ENCODE measurements at regions not wholly inside any gene's neighbourhood (a gene's known extent, or its start where the extent isn't known, plus 50 kb on each side); places are given as distances from the start of the nearest gene placed in this dataset.

DNA sequence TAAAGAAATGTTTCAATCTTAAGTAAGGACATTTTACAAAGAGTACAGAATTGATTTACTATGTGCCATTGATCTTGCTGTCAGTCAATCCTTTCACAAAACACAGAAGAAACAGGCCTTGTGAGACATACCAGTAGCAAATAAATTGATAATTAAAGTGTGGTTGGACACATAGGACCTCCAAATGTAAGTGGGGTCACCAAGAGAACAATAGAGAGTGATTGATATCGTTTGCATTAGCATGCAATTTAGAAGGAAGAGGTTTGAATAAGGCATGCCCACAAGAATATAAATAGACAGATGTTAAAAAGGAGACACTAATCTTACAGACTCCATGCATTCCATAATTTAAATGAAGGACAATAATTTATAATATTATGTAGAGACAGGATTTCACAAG lies 1628.3 kb downstream of the PCDH9 start:
- WGBS (ENCODE audit: extremely low coverage, insufficient read length, low lambda C conversion rate): no CpG with 5 or more reads among the region's 1 CpG
- no peak overlapping the region for H4K8ac ChIP-seq (replicated peaks; ENCODE audit: insufficient read length, low read depth, low read length)
- H3K36me3 Mint-ChIP-seq (ENCODE audit: insufficient read depth in 1 of 3, low read depth in 3 of 3): no peaks in the 10 kb centered on the region
- no peaks in the 10 kb centered on the region for H3K4me1 ChIP-seq (ENCODE audit: insufficient read depth, low read length)
- no peaks in the 10 kb centered on the region for H4K20me1 ChIP-seq (ENCODE audit: control insufficient read depth, insufficient read depth, insufficient read length)
- no peak overlapping the region for H3K4ac ChIP-seq (ENCODE audit: low read depth, low read length)
- H3K23ac ChIP-seq (ENCODE audit: insufficient read length, low read depth, low read length): no peak overlapping the region
- no peak for DNase-seq
- no peaks in the 10 kb centered on the region for H3K9me3 ChIP-seq (ENCODE audit: control insufficient read depth, low read depth, low read length)
- H4K91ac ChIP-seq (ENCODE audit: insufficient read length, low read depth, low read length): no peak overlapping the region
- H3K27me3 ChIP-seq (ENCODE audit: insufficient read depth, low read length): no peaks in the 10 kb centered on the region
- no peak overlapping the region for H3T11ph ChIP-seq (ENCODE audit: low read length)
- H3K27ac Mint-ChIP-seq: no peak overlapping the region
- H3K18ac ChIP-seq (ENCODE audit: insufficient read length, low read depth, low read length): no peak overlapping the region
- H2BK15ac ChIP-seq (ENCODE audit: low read depth, low read length): no peak overlapping the region
- peaks cover 0 to 2% of the 10 kb centered on the region in 2 experiments; a peak in 2 of 5 replicates for H3K9me3 Mint-ChIP-seq
- H3K27ac ChIP-seq (ENCODE audit: insufficient read length, low read depth, low read length): no peak overlapping the region
- H3K79me1 ChIP-seq (ENCODE audit: insufficient read depth, low read depth, low read length, poor library complexity, severe bottlenecking): no peaks in the 10 kb centered on the region
- H3K4me1 Mint-ChIP-seq: no peaks in the 10 kb centered on the region
- H3K56ac ChIP-seq (ENCODE audit: insufficient read length, low read depth, low read length): no peak overlapping the region
- H2AK5ac ChIP-seq (ENCODE audit: insufficient read length, low read length): no peak overlapping the region
- H3K9ac ChIP-seq (ENCODE audit: extremely low read depth, insufficient read length, low read length): no peak overlapping the region
- no peaks in the 10 kb centered on the region for H3K79me2 ChIP-seq (ENCODE audit: insufficient read depth, low read length)
- H2BK12ac ChIP-seq (ENCODE audit: insufficient read length, low read depth, low read length): no peak overlapping the region
- H2BK5ac ChIP-seq (ENCODE audit: insufficient read length, low read length): no peak overlapping the region
- TF ChIP-seq, protein P1, sequence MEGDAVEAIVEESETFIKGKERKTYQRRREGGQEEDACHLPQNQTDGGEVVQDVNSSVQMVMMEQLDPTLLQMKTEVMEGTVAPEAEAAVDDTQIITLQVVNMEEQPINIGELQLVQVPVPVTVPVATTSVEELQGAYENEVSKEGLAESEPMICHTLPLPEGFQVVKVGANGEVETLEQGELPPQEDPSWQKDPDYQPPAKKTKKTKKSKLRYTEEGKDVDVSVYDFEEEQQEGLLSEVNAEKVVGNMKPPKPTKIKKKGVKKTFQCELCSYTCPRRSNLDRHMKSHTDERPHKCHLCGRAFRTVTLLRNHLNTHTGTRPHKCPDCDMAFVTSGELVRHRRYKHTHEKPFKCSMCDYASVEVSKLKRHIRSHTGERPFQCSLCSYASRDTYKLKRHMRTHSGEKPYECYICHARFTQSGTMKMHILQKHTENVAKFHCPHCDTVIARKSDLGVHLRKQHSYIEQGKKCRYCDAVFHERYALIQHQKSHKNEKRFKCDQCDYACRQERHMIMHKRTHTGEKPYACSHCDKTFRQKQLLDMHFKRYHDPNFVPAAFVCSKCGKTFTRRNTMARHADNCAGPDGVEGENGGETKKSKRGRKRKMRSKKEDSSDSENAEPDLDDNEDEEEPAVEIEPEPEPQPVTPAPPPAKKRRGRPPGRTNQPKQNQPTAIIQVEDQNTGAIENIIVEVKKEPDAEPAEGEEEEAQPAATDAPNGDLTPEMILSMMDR (conservative IDR thresholded peaks at IDR 0.05): no peak
- H2AFZ ChIP-seq (ENCODE audit: low read length): no peak overlapping the region
- H3K27me3 Mint-ChIP-seq (ENCODE audit: low read depth): no peaks in the 10 kb centered on the region
- no peak overlapping the region for H3K14ac ChIP-seq (ENCODE audit: insufficient read depth, low read length)
- no peak overlapping the region for H3K4me3 Mint-ChIP-seq
- H4K5ac ChIP-seq (ENCODE audit: insufficient read length, low read depth, low read length): no peak overlapping the region
- no peak overlapping the region for H3K4me2 ChIP-seq (ENCODE audit: insufficient read depth, insufficient read length, low read length)
- no peak overlapping the region for H2BK20ac ChIP-seq (ENCODE audit: low read depth, low read length, poor library complexity, severe bottlenecking)
- no peak overlapping the region for H2BK120ac ChIP-seq (ENCODE audit: low read depth, low read length, poor library complexity, severe bottlenecking)
- H3K23me2 ChIP-seq (ENCODE audit: insufficient read length, low read depth, low read length, poor library complexity, severe bottlenecking): no peaks in the 10 kb centered on the region
